Spinal cord (tissue), 9 donors: ENCODE measurements at regions not wholly inside any gene's neighbourhood (a gene's known extent, or its start where the extent isn't known, plus 50 kb on each side); places are given as distances from the start of the nearest gene placed in this dataset.

Experiments used
- DNase-seq, 6 donors: peaks; one replicate each; pipeline versions ENCODE4 v3.0.0 to v3.0.0-alpha.2; 2013 to 2015; ENCODE audit warnings: low spot score in 6 of 6, low read depth in 4 of 6
- H3K27ac ChIP-seq: one replicate; pipeline ENCODE4 v1.5.1; 2013; ENCODE audit warnings: low read depth, low read length, control low read depth
- H3K27me3 ChIP-seq: one replicate; pipeline ENCODE4 v1.6.1; 2013; ENCODE audit warnings: low read length; ENCODE audit not compliant: control insufficient read depth, insufficient read depth
- H3K36me3 ChIP-seq: one replicate; pipeline ENCODE4 v1.6.1; 2013; ENCODE audit warnings: low read length; ENCODE audit not compliant: control insufficient read depth, insufficient read depth
- H3K4me1 ChIP-seq: one replicate; pipeline ENCODE4 v1.6.1; 2013; ENCODE audit warnings: low read length; ENCODE audit not compliant: control insufficient read depth, insufficient read depth
- H3K4me3 ChIP-seq: one replicate; pipeline ENCODE4 v1.5.1; 2013; ENCODE audit warnings: low read depth, low read length, control low read depth
- H3K9me3 ChIP-seq: one replicate; pipeline ENCODE4 v1.6.1; 2013; ENCODE audit warnings: low read length; ENCODE audit not compliant: control insufficient read depth, insufficient read depth
- WGBS: methylation state at CpG from one replicate; pipeline ENCODE4 v1.1.5; 2013; ENCODE audit warnings: missing lambda C conversion rate; ENCODE audit not compliant: insufficient coverage; 5-methylcytosine and 5-hydroxymethylcytosine counted together
- donor health status: healthy.

- no peak for DNase-seq
- H3K27ac ChIP-seq = no peak overlapping the region
- WGBS = 83% methylated on average over 2 of the region's 4 CpGs
Measured at GRCh38 chr3:190222916-190223315, 99.3 kb downstream of the CLDN1 start.

GRCh38 chr3:190222360-190222759 is 99.9 kb downstream of the CLDN1 start:
- H3K27ac ChIP-seq = no peak overlapping the region
- H3K9me3 ChIP-seq = no peaks in the 10 kb centered on the region
- H3K4me3 ChIP-seq = no peak overlapping the region
- no peaks in the 10 kb centered on the region for H3K36me3 ChIP-seq
- H3K4me1 ChIP-seq = no peaks in the 10 kb centered on the region
- H3K27me3 ChIP-seq = no peaks in the 10 kb centered on the region
- 100% methylated on average over 3 of the region's 3 CpGs for WGBS
- no peak for DNase-seq

More at GRCh38 chr3:190222916-190223315, 99.3 kb downstream of the CLDN1 start:
- H3K36me3 ChIP-seq = no peaks in the 10 kb centered on the region
- H3K4me3 ChIP-seq = no peak overlapping the region
- H3K27me3 ChIP-seq = no peaks in the 10 kb centered on the region
- H3K9me3 ChIP-seq = no peaks in the 10 kb centered on the region
- H3K4me1 ChIP-seq = no peaks in the 10 kb centered on the region

- H3K27me3 ChIP-seq = no peaks in the 10 kb centered on the region
- WGBS = no CpG with 5 or more reads among the region's 1 CpG
- H3K4me1 ChIP-seq = no peaks in the 10 kb centered on the region
- no peak overlapping the region for H3K4me3 ChIP-seq
- H3K36me3 ChIP-seq = no peaks in the 10 kb centered on the region
- no peak overlapping the region for H3K27ac ChIP-seq
- no peak for DNase-seq
- no peaks in the 10 kb centered on the region for H3K9me3 ChIP-seq
Measured at GRCh38 chr3:190220362-190220761, 99.7 kb upstream of the P3H2 start.

GRCh38 chr3:190217081-190217480 is 96.4 kb upstream of the P3H2 start:
- no peak overlapping the region for H3K4me3 ChIP-seq
- H3K4me1 ChIP-seq = no peaks in the 10 kb centered on the region
- DNase-seq = no peak
- no peaks in the 10 kb centered on the region for H3K27me3 ChIP-seq
- H3K9me3 ChIP-seq = no peaks in the 10 kb centered on the region
- no peak overlapping the region for H3K27ac ChIP-seq
- 80% methylated on average over 1 of the region's 3 CpGs for WGBS
- H3K36me3 ChIP-seq = no peaks in the 10 kb centered on the region

GRCh38 chr3:190213727-190214126 is 93.0 kb upstream of the P3H2 start:
- Histone ChIP-seq H3K27me3 (no peaks in the 10 kb centered on the region), H3K9me3 (no peaks in the 10 kb centered on the region), H3K27ac (no peak overlapping the region), H3K36me3 (no peaks in the 10 kb centered on the region), H3K4me1 (no peaks in the 10 kb centered on the region), H3K4me3 (no peak overlapping the region)
- DNase-seq = no peak

DNA sequence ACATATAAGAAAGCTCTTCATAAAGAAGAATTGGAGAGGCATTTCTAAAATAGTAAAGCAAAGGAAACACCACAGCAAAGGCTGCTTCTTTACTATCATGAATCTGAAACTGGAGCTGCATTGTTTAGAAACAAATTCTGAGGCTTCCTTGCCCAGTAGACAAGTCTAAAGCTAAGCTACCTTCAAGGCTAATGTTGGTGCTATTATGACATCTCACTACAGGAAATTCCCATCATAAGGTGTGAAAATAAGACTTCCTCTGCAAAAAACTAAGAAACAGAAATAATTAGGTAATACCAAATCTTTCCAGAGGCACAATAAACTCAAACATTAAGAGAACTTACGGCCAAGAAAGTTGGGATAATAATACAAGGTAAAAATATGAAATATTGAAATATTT is 89.9 kb upstream of the P3H2 start:
- no peak for DNase-seq
- Histone ChIP-seq H3K36me3 (no peaks in the 10 kb centered on the region), H3K9me3 (no peaks in the 10 kb centered on the region), H3K27ac (no peak overlapping the region), H3K4me3 (no peak overlapping the region), H3K4me1 (no peaks in the 10 kb centered on the region), H3K27me3 (no peaks in the 10 kb centered on the region)
- no CpG with 5 or more reads among the region's 1 CpG for WGBS

- no peak for DNase-seq
- Histone ChIP-seq H3K27ac (no peak overlapping the region), H3K4me1 (no peaks in the 10 kb centered on the region), H3K9me3 (no peaks in the 10 kb centered on the region), H3K27me3 (no peaks in the 10 kb centered on the region), H3K36me3 (no peaks in the 10 kb centered on the region), H3K4me3 (no peak overlapping the region)
- 20% methylated on average over 1 of the region's 1 CpG for WGBS
Measured at GRCh38 chr3:190209533-190209932, 88.8 kb upstream of the P3H2 start.

DNA sequence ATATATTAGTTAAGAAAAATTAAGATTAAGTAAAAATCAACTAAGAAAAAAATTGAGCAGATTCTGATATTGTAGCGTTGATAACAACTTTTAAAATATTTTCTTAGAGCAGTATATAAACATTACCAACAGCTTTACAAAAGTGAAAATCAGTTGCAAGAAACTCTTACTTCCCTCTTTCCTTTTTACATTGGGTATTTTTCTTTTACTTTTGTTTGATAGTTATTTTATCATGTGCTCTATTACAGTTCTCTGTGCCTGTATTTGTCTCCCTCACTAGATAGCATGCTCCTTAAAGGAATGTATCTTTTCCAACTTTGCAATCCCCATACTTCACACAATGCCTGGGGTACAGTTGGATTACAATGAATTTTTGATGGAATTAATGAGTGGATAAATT is 87.5 kb upstream of the P3H2 start:
- WGBS = no CpG with 5 or more reads among the region's 1 CpG
- DNase-seq = no peak
- no peak overlapping the region for H3K4me3 ChIP-seq
- no peaks in the 10 kb centered on the region for H3K27me3 ChIP-seq
- H3K36me3 ChIP-seq = no peaks in the 10 kb centered on the region
- no peaks in the 10 kb centered on the region for H3K9me3 ChIP-seq
- no peaks in the 10 kb centered on the region for H3K4me1 ChIP-seq
- H3K27ac ChIP-seq = no peak overlapping the region

GRCh38 chr3:190205739-190206138 is 85.0 kb upstream of the P3H2 start:
- 100% methylated on average over 1 of the region's 1 CpG for WGBS

GRCh38 chr3:190204200-190204599 is 83.5 kb upstream of the P3H2 start:
- DNase-seq = no peak

More at GRCh38 chr3:190205739-190206138, 85.0 kb upstream of the P3H2 start:
- H3K4me3 ChIP-seq = no peak overlapping the region
- H3K9me3 ChIP-seq = no peaks in the 10 kb centered on the region
- H3K36me3 ChIP-seq = no peaks in the 10 kb centered on the region
- H3K27ac ChIP-seq = no peak overlapping the region
- H3K27me3 ChIP-seq = no peaks in the 10 kb centered on the region
- no peaks in the 10 kb centered on the region for H3K4me1 ChIP-seq
- no peak for DNase-seq

More at GRCh38 chr3:190204200-190204599, 83.5 kb upstream of the P3H2 start:
- H3K9me3 ChIP-seq = no peaks in the 10 kb centered on the region
- no peak overlapping the region for H3K4me3 ChIP-seq
- no peaks in the 10 kb centered on the region for H3K27me3 ChIP-seq
- 93% methylated on average over 3 of the region's 3 CpGs for WGBS
- H3K36me3 ChIP-seq = no peaks in the 10 kb centered on the region
- H3K27ac ChIP-seq = no peak overlapping the region
- H3K4me1 ChIP-seq = no peaks in the 10 kb centered on the region
